H1 (cell line): ENCODE measurements at regions not wholly inside any gene's neighbourhood (a gene's known extent, or its start where the extent isn't known, plus 50 kb on each side); places are given as distances from the start of the nearest gene placed in this dataset.

Source experiments
- CTCF ChIA-PET: fragments of 300-600 bp; sonication (Branson Sonifier 250); formaldehyde crosslinking; loops from one replicate; lab custom pipeline; 2021; ENCODE audit not compliant: partially characterized antibody; lab: Charles Lee
- POLR2A ChIA-PET: fragments of 300-600 bp; sonication (Branson Sonifier 250); formaldehyde crosslinking; loops from one replicate; lab custom pipeline; 2021; ENCODE audit warnings: inconsistent platforms; ENCODE audit not compliant: partially characterized antibody; lab: Charles Lee
- DNase-seq, 2 experiments: peaks; one replicate each; pipeline versions ENCODE4 v3.0.0 to v3.0.0-alpha.2; 2010 to 2022; ENCODE audit warnings: low spot score in 2 of 2, low read depth in 1 of 2, mixed read lengths in 1 of 2
- FAIRE-seq: peaks from 2 replicates; lab custom pipeline; 2011; peaks lifted over from hg19 to GRCh38; lab: Jason Lieb, UNC
- H2AFZ ChIP-seq: 2 replicates; pipeline ENCODE4 v1.8.1; 2012; ENCODE audit warnings: low read length, inconsistent platforms
- H2AK5ac ChIP-seq: 2 replicates; pipeline ENCODE4 v1.6.1; 2013; ENCODE audit warnings: low read depth, low read length
- H2BK120ac ChIP-seq: replicated peaks from 2 replicates; pipeline ENCODE3; 2013; ENCODE audit warnings: low read depth, low read length, inconsistent platforms
- H2BK12ac ChIP-seq: 2 replicates; pipeline ENCODE4 v1.6.1; 2013; ENCODE audit warnings: low read depth, low read length
- H2BK15ac ChIP-seq: 2 replicates; pipeline ENCODE4 v1.6.1; 2013; ENCODE audit warnings: low read length
- H2BK20ac ChIP-seq: 2 replicates; pipeline ENCODE4 v1.6.1; 2013; ENCODE audit warnings: low read length
- H2BK5ac ChIP-seq: 2 replicates; pipeline ENCODE4 v1.6.1; 2013; ENCODE audit warnings: low read depth, low read length
- H3K14ac ChIP-seq: 2 replicates; pipeline ENCODE4 v1.6.1; 2013; ENCODE audit warnings: inconsistent platforms; ENCODE audit not compliant: insufficient read length
- H3K18ac ChIP-seq: 2 replicates; pipeline ENCODE4 v1.6.1; 2013; ENCODE audit warnings: low read length; ENCODE audit errors: extremely low read depth
- H3K23ac ChIP-seq: 2 replicates; pipeline ENCODE4 v1.6.1; 2013; ENCODE audit warnings: inconsistent platforms; ENCODE audit not compliant: insufficient read length
- H3K23me2 ChIP-seq: 2 replicates; pipeline ENCODE4 v1.6.1; 2013; ENCODE audit warnings: low read depth, low read length
- H3K27ac ChIP-seq: 2 replicates; pipeline ENCODE4 v1.6.1; 2011; ENCODE audit warnings: low read depth, low read length, inconsistent platforms
- H3K27me3 ChIP-seq, 4 experiments: replicated peaks in 1 of 4; 1 replicate in 1 of 4; 2 replicates in 3 of 4; pipeline versions ENCODE4 v1.6.1 to v1.8.1; 2011 to 2013; ENCODE audit warnings: low read length in 3 of 4, mild to moderate bottlenecking in 3 of 4, inconsistent platforms in 2 of 4, mixed read lengths in 2 of 4, moderate library complexity in 1 of 4; ENCODE audit not compliant: control insufficient read depth in 3 of 4, insufficient read depth in 3 of 4; ENCODE audit errors: extremely low read depth in 1 of 4
- H3K36me3 ChIP-seq, 4 experiments: 2 replicates each; pipeline versions ENCODE4 v1.6.1 to v1.8.1; 2011 to 2013; ENCODE audit warnings: mild to moderate bottlenecking in 4 of 4, low read length in 3 of 4, moderate library complexity in 2 of 4, control low read depth in 1 of 4, inconsistent platforms in 1 of 4; ENCODE audit not compliant: insufficient read depth in 4 of 4, control insufficient read depth in 2 of 4
- H3K4ac ChIP-seq: replicated peaks from 2 replicates; pipeline ENCODE3; 2013; ENCODE audit warnings: low read length, low read depth, mixed read lengths, inconsistent platforms; ENCODE audit not compliant: insufficient read length
- H3K4me1 ChIP-seq, 4 experiments: replicated peaks in 1 of 4; 1 replicate in 1 of 4; 2 replicates in 3 of 4; pipeline versions ENCODE4 v1.6.1 to v1.8.1; 2011 to 2013; ENCODE audit warnings: low read length in 3 of 4, inconsistent platforms in 2 of 4, mixed read lengths in 1 of 4; ENCODE audit not compliant: insufficient read depth in 4 of 4, control insufficient read depth in 3 of 4
- H3K4me2 ChIP-seq, 2 experiments: 2 replicates each; pipeline versions ENCODE4 v1.6.1 to v1.8.1; 2011 to 2013; ENCODE audit warnings: low read depth in 2 of 2, low read length in 2 of 2, control low read depth in 1 of 2, inconsistent platforms in 1 of 2, mild to moderate bottlenecking in 1 of 2; ENCODE audit not compliant: insufficient read depth in 1 of 2
- H3K4me3 ChIP-seq, 4 experiments: fragments of 200-600, 300-600 bp in 1 of 4; sonication (generic), shearing (Covaris generic), sonication (Bioruptor Twin) in 1 of 4; 2 replicates each; pipeline versions ENCODE4 v1.5.1 to v1.8.1; 2011 to 2016; ENCODE audit warnings: low read length in 4 of 4, low read depth in 3 of 4, control low read depth in 2 of 4, inconsistent platforms in 2 of 4, mild to moderate bottlenecking in 2 of 4, mixed read lengths in 1 of 4, moderate library complexity in 1 of 4; ENCODE audit not compliant: insufficient read depth in 2 of 4; ENCODE audit errors: extremely low read depth in 1 of 4
- H3K56ac ChIP-seq: replicated peaks from 2 replicates; pipeline ENCODE3; 2013; ENCODE audit warnings: low read depth, mild to moderate bottlenecking, mixed read lengths, low read length, inconsistent platforms; ENCODE audit not compliant: insufficient read length
- H3K79me1 ChIP-seq: 2 replicates; pipeline ENCODE4 v1.6.1; 2013; ENCODE audit warnings: low read depth, low read length, control low read depth
- H3K79me2 ChIP-seq, 2 experiments: 2 replicates each; pipeline versions ENCODE4 v1.6.1 to v1.8.1; 2012 to 2013; ENCODE audit warnings: low read length in 2 of 2, mild to moderate bottlenecking in 2 of 2, inconsistent platforms in 1 of 2; ENCODE audit not compliant: insufficient read depth in 2 of 2, control insufficient read depth in 1 of 2
- H3K9ac ChIP-seq, 4 experiments: replicated peaks in 1 of 4; 1 replicate in 1 of 4; 2 replicates in 3 of 4; pipeline versions ENCODE4 v1.6.1 to v1.8.1; 2011 to 2013; ENCODE audit warnings: low read depth in 3 of 4, low read length in 3 of 4, control low read depth in 2 of 4, mild to moderate bottlenecking in 2 of 4, moderate library complexity in 2 of 4, inconsistent platforms in 1 of 4; ENCODE audit errors: extremely low read depth in 1 of 4
- H3K9me3 ChIP-seq, 2 experiments: 2 replicates each; pipeline versions ENCODE4 v1.6.1 to v1.8.1; 2012 to 2013; ENCODE audit warnings: mild to moderate bottlenecking in 2 of 2, moderate library complexity in 2 of 2, control low read depth in 1 of 2, inconsistent platforms in 1 of 2, low read depth in 1 of 2, low read length in 1 of 2, mixed read lengths in 1 of 2; ENCODE audit not compliant: insufficient read depth in 2 of 2
- H4K20me1 ChIP-seq, 2 experiments: replicated peaks in 1 of 2; 2 replicates each; pipeline versions ENCODE3 to v1.8.1; 2011 to 2013; ENCODE audit warnings: inconsistent platforms in 2 of 2, low read length in 2 of 2, mild to moderate bottlenecking in 1 of 2; ENCODE audit not compliant: insufficient read depth in 2 of 2, control insufficient read depth in 1 of 2
- H4K5ac ChIP-seq: 2 replicates; pipeline ENCODE4 v1.6.1; 2013; ENCODE audit warnings: low read length, low read depth, mixed read lengths, inconsistent platforms; ENCODE audit not compliant: insufficient read length
- H4K8ac ChIP-seq: 2 replicates; pipeline ENCODE4 v1.8.0; 2013; ENCODE audit warnings: mild to moderate bottlenecking, moderate library complexity, low read length, inconsistent platforms; ENCODE audit not compliant: insufficient read depth; ENCODE audit errors: extremely low read depth
- H4K91ac ChIP-seq: replicated peaks from 2 replicates; pipeline ENCODE3; 2013; ENCODE audit warnings: low read length, mixed read lengths, inconsistent platforms; ENCODE audit not compliant: insufficient read length
- BACH1 ChIP-seq: IDR thresholded peaks from 2 replicates; pipeline ENCODE4 v1.6.1; 2012; ENCODE audit warnings: low read length, improper control_type of control experiment
- CBX5 ChIP-seq: fragments of 300-800, 300-1000 bp; sonication (generic); IDR thresholded peaks from 2 replicates; pipeline ENCODE4 v1.7.1; 2016; ENCODE audit warnings: antibody characterized with exemption, low read length, low read depth
- FOSL1 ChIP-seq: IDR thresholded peaks from 2 replicates; pipeline ENCODE4 v1.6.1; 2011; ENCODE audit warnings: mild to moderate bottlenecking, low read depth, low read length, moderate library complexity; ENCODE audit not compliant: insufficient read depth
- HDAC6 ChIP-seq: IDR thresholded peaks from one replicate; pipeline ENCODE4 v1.7.1; 2012; ENCODE audit warnings: low read depth, mild to moderate bottlenecking, inconsistent platforms, low read length, moderate library complexity
- POLR2A ChIP-seq, 2 experiments: IDR thresholded peaks; 1 replicate in 1 of 2; 2 replicates in 1 of 2; pipeline ENCODE4 v1.6.1; 2011; ENCODE audit warnings: low read depth in 2 of 2, low read length in 2 of 2, mild to moderate bottlenecking in 2 of 2; ENCODE audit errors: control extremely low read depth in 1 of 2
- RNF2 ChIP-seq: fragments of 200-900, 300-1000 bp; sonication (generic); IDR thresholded peaks from 2 replicates; pipeline ENCODE4 v1.7.1; 2016; ENCODE audit warnings: borderline replicate concordance, low read depth, mild to moderate bottlenecking, antibody characterized with exemption, low read length; ENCODE audit not compliant: poor library complexity, severe bottlenecking; ENCODE audit errors: missing control alignments
- SAP30 ChIP-seq: fragments of 300-600 bp; sonication (generic); IDR thresholded peaks from 2 replicates; pipeline ENCODE4 v1.7.1; 2012; ENCODE audit warnings: low read length, moderate library complexity, mild to moderate bottlenecking, inconsistent platforms; ENCODE audit not compliant: insufficient read depth, insufficient replicate concordance
- SP2 ChIP-seq: IDR thresholded peaks from 2 replicates; pipeline ENCODE4 v1.6.1; 2012; ENCODE audit warnings: mild to moderate bottlenecking, low read length, inconsistent platforms
- SUZ12 ChIP-seq: fragments of 200-600 bp; sonication (generic); IDR thresholded peaks from 2 replicates; pipeline ENCODE4 v1.6.1; 2012; ENCODE audit warnings: mild to moderate bottlenecking, inconsistent platforms, low read length, moderate library complexity, mixed read lengths
- TEAD4 ChIP-seq: IDR thresholded peaks from 2 replicates; pipeline ENCODE4 v1.6.1; 2012; ENCODE audit warnings: low read depth, low read length, inconsistent platforms, mixed read lengths
- YY1 ChIP-seq: IDR thresholded peaks from 2 replicates; pipeline ENCODE4 v1.6.1; 2011; ENCODE audit warnings: low read depth, mild to moderate bottlenecking, low read length
- WGBS, 2 experiments: shearing (Covaris generic) in 1 of 2; methylation state at CpG; one replicate each; pipeline versions ENCODE4 v1.1.6 to v1.1.7; 2013 to 2015; ENCODE audit warnings: low lambda C conversion rate in 2 of 2, mixed read lengths in 2 of 2, inconsistent platforms in 1 of 2, low coverage in 1 of 2, missing lambda C conversion rate in 1 of 2; ENCODE audit not compliant: insufficient replicate concordance in 2 of 2, insufficient coverage in 1 of 2, insufficient read length in 1 of 2; ENCODE audit errors: extremely low coverage in 1 of 2, missing lambda C conversion rate in 1 of 2; 5-methylcytosine and 5-hydroxymethylcytosine counted together
- TF ChIP-seq, protein P1 (sequence below): IDR thresholded peaks from 2 replicates; pipeline ENCODE4 v1.6.1; 2011; ENCODE audit warnings: low read depth, mild to moderate bottlenecking, low read length; ENCODE audit not compliant: insufficient read depth

DNA sequence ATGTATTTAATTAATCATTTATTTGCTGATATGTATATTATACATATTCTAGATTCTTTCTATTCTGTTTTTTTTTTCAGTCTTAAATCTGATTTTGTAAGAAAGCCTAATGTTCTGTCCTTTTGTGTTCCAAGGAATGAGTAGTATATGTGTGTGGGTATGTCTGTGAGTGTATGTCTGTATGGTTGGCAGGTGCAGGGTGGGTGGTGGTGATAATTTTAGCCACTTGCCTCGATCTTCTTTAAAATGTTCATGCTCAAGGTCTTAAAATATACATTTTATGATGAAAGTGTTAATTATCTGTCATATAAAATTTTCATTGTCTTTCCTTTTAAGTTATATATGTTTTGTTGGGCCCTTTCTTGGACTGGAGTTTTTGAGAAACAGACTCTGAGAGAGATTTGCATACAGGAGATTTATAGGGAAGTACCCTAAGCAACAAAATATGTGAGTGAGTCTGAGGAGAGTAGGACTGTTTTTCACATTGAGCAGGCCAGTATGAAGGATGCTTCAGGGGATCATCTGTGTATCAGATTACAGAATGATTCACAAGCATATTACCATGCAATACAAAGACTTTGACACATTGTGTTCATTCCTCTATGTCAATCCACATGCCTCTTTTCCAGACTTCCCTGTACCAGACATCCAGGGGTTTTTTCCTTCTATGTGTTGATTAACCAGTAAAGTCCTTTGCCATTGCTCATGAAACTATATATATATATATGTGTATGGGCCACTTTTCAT is 211.0 kb upstream of the DPPA4 start:
- H2BK20ac ChIP-seq: no peak overlapping the region
- no peaks in the 10 kb centered on the region for H4K20me1 ChIP-seq
- no peaks in the 10 kb centered on the region for H3K36me3 ChIP-seq
- DNase-seq (no peak), FAIRE-seq (no peak)
- H2BK5ac ChIP-seq: no peak overlapping the region
- H2AFZ ChIP-seq: no peak overlapping the region; the same call in 1 of the 2 replicates
- H3K9me3 ChIP-seq: no peaks in the 10 kb centered on the region
- no peak overlapping the region for H3K23ac ChIP-seq
- no peaks in the 10 kb centered on the region for H3K4me1 ChIP-seq
- no peak overlapping the region for H3K4me3 ChIP-seq
- no peak overlapping the region for H3K18ac ChIP-seq
- no peak overlapping the region for H4K91ac ChIP-seq
- CTCF ChIA-PET: no interaction called here
- H3K23me2 ChIP-seq: no peaks in the 10 kb centered on the region
- H4K8ac ChIP-seq: no peak overlapping the region
- H3K4ac ChIP-seq: no peak overlapping the region
- no peak overlapping the region for H4K5ac ChIP-seq
- no peak overlapping the region for H3K14ac ChIP-seq
- H3K56ac ChIP-seq: no peak overlapping the region
- H2AK5ac ChIP-seq: no peak overlapping the region
- no peak overlapping the region for H2BK15ac ChIP-seq
- no peak overlapping the region for H3K9ac ChIP-seq
- no peaks in the 10 kb centered on the region for H3K79me2 ChIP-seq
- WGBS, 2 experiments: 81% methylated on average over 1 of the region's 1 CpG; no CpG with 5 or more reads in 1 of the 2 experiments
- H3K79me1 ChIP-seq: no peaks in the 10 kb centered on the region
- no peaks in the 10 kb centered on the region for H3K27me3 ChIP-seq
- H3K27ac ChIP-seq: no peak overlapping the region
- no peak overlapping the region for H2BK120ac ChIP-seq
- POLR2A ChIA-PET: no interaction called here
- H3K4me2 ChIP-seq: no peak overlapping the region
- no peak overlapping the region for H2BK12ac ChIP-seq
- TF ChIP-seq POLR2A (IDR thresholded peaks at IDR 0.05; ENCODE audit: control extremely low read depth in 1 of 2, low read depth in 2 of 2, low read length in 2 of 2) (no peak), TEAD4 (no peak), CBX5 (no peak), RNF2 (no peak), SUZ12 (no peak), HDAC6 (no peak), SP2 (no peak), BACH1 (no peak), SAP30 (no peak), FOSL1 (no peak), YY1 (no peak)
- TF ChIP-seq, protein P1, sequence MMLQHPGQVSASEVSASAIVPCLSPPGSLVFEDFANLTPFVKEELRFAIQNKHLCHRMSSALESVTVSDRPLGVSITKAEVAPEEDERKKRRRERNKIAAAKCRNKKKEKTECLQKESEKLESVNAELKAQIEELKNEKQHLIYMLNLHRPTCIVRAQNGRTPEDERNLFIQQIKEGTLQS: no peak
